ENCODE measurements at regions not wholly inside any gene's neighbourhood (a gene's known extent, or its start where the extent isn't known, plus 50 kb on each side); places are given as distances from the start of the nearest gene placed in this dataset.

DNA sequence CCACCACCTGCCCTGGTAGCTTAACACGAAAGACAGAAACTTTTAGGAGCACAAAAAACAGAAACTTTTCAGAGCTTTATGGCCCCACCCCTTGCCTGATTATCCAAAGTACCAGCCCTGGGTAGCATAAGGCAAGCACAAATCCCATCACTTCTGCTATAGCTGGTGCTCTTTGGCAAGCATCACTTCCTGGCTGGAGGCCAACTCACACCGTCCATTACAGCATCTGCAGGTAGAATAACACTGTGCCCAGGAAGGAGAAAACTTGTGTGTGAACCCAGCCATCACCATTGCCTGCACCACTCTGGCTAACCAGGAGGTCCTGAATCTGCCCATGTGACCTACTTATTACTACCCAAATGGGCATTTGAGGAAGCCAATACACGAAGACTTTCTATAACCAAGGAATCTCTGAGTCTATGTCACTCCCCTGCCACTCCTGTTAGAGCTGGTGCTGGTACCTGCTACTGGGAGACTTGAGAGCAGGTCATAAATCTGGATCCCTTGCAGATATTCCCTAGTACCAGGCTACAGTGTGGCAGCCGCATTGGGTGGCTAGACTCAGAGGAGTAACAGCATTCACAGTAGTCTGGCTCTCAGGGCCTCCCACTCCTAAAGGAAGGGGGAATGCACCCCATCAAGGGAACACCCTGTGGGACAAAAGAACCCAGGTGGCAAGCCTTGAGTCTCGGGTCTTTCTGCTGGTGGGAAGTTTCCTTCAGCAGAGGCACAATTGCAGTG lies 73.3 kb upstream of the AKAP13 start:
- no peak for TF ChIP-seq CTCF (conservative IDR thresholded peaks at IDR 0.05; ENCODE audit: control insufficient read depth, insufficient read depth, low read depth, low read length)
- DNase-seq (ENCODE audit: low read depth): no peak
- no peak overlapping the region for H3K4me3 ChIP-seq (ENCODE audit: control insufficient read depth, low read depth, low read length)

GRCh38 chr15:85307687-85308045 lies 72.7 kb upstream of the AKAP13 start:
- no peak for DNase-seq (ENCODE audit: low read depth)
- TF ChIP-seq CTCF (conservative IDR thresholded peaks at IDR 0.05; ENCODE audit: control insufficient read depth, insufficient read depth, low read depth, low read length): no peak
- H3K4me3 ChIP-seq (ENCODE audit: control insufficient read depth, low read depth, low read length): no peak overlapping the region

DNA sequence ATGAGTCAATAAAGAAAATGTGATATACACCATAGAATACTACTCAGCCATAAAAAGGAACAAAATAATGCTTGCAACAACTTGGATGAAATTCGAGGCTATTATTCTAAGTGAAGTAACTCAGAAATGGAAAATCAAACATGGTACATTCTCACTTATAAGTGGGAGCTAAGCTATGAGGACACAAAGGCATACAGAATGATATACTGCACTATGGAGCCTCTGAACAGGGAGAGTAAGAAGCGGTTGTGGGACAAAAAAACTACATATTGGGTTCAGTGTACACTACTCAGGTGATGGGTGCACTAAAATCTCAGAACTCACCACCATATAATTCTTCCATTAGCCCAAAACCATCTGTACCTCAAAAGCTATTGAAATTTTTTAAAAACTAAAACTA lies 68.8 kb upstream of the AKAP13 start:
- TF ChIP-seq CTCF (conservative IDR thresholded peaks at IDR 0.05; ENCODE audit: control insufficient read depth, insufficient read depth, low read depth, low read length): no peak
- no peak for DNase-seq (ENCODE audit: low read depth)
- H3K4me3 ChIP-seq (ENCODE audit: control insufficient read depth, low read depth, low read length): no peak overlapping the region

DNA sequence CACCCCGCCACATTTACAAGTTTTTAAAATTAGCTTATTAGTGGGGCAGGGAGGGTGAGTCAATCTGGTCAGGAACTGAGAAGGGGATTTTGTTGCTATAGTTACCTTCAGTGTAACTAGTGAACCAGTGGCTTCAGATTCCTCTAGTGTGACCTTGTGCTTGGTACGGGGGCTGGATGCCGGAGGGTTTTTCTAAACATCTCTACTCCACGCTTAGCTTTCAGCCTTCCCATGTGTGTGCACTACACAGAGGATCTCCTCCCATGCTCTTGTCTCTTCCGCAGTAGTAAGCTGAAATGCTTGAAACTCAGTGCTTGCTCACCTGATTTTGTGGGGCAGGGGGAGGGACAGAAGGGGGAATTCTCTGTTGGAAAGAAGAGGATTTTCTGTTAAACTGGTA lies 67.9 kb upstream of the AKAP13 start:
- no peak for TF ChIP-seq CTCF (conservative IDR thresholded peaks at IDR 0.05; ENCODE audit: control insufficient read depth, insufficient read depth, low read depth, low read length)
- DNase-seq (ENCODE audit: low read depth): peak; percentile 56
- no peak overlapping the region for H3K4me3 ChIP-seq (ENCODE audit: control insufficient read depth, low read depth, low read length)

- peak; percentile 46 for TF ChIP-seq CTCF (conservative IDR thresholded peaks at IDR 0.05; ENCODE audit: control insufficient read depth, insufficient read depth, low read depth, low read length)
- H3K4me3 ChIP-seq (ENCODE audit: control insufficient read depth, low read depth, low read length): no peak overlapping the region
- DNase-seq (ENCODE audit: low read depth): peak; percentile 90
Observed at GRCh38 chr15:85312929-85313331, 67.5 kb upstream of the AKAP13 start.

GRCh38 chr15:85313339-85313738 lies 67.1 kb upstream of the AKAP13 start:
- no peak for DNase-seq (ENCODE audit: low read depth)
- TF ChIP-seq CTCF (conservative IDR thresholded peaks at IDR 0.05; ENCODE audit: control insufficient read depth, insufficient read depth, low read depth, low read length): no peak
- no peak overlapping the region for H3K4me3 ChIP-seq (ENCODE audit: control insufficient read depth, low read depth, low read length)

GRCh38 chr15:85314146-85314545 lies 66.3 kb upstream of the AKAP13 start:
- DNase-seq (ENCODE audit: low read depth): no peak
- no peak overlapping the region for H3K4me3 ChIP-seq (ENCODE audit: control insufficient read depth, low read depth, low read length)
- no peak for TF ChIP-seq CTCF (conservative IDR thresholded peaks at IDR 0.05; ENCODE audit: control insufficient read depth, insufficient read depth, low read depth, low read length)

All from fibroblast of mammary gland (primary cell).